Uterus (tissue), 2 donors: ENCODE measurements at regions not wholly inside any gene's neighbourhood (a gene's known extent, or its start where the extent isn't known, plus 50 kb on each side); places are given as distances from the start of the nearest gene placed in this dataset.

Source experiments
- CTCF ChIP-seq, 4 experiments: fragments of 200-600 bp in 2 of 4; fragments of 450-650 bp in 2 of 4; sonication (generic) in 2 of 4; IDR thresholded peaks; one replicate each; pipeline ENCODE4 v1.5.1; 2016 to 2019; ENCODE audit warnings: antibody characterized with exemption in 4 of 4, mild to moderate bottlenecking in 2 of 4, moderate library complexity in 1 of 4
- POLR2A ChIP-seq, 2 donors: fragments of 450-650 bp; IDR thresholded peaks; one replicate each; pipeline ENCODE4 v1.6.1; 2016; ENCODE audit warnings: antibody characterized with exemption in 2 of 2, mild to moderate bottlenecking in 1 of 2, moderate library complexity in 1 of 2

DNA sequence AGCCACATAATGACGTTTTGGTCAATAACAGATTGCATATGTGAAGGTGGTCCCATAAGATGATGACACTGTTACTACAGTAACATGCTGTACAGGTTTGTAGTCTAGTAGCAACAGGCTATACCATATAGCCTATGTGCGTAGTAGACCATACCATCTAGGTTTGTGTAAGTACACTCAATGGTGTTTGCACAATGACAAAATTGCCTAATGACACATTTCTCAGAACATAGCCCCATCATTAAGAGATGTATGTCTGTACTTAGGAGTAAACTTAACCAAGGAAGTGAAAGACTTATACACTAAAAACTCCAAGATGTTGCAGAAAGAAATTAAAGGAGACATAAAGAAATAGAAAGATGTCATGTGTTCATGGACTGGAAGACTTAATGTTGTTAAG lies 66.2 kb downstream of the RPLP1 start:
- TF ChIP-seq CTCF (IDR thresholded peaks at IDR 0.05) = no peak
- TF ChIP-seq POLR2A (IDR thresholded peaks at IDR 0.05) = no peak
